Upper lobe of left lung (tissue), 6 donors: ENCODE measurements at regions not wholly inside any gene's neighbourhood (a gene's known extent, or its start where the extent isn't known, plus 50 kb on each side); places are given as distances from the start of the nearest gene placed in this dataset.

Experiments
- ATAC-seq, 2 donors: fragments of 200-7000 bp; cut with Tn5 transposase; one replicate each; pipeline ENCODE4 v1.9.1; 2022; ENCODE audit warnings: mild to moderate bottlenecking in 2 of 2, moderate library complexity in 2 of 2; ENCODE audit not compliant: low FRiP score in 2 of 2
- DNase-seq, 2 donors: peaks; one replicate each; pipeline ENCODE4 v3.0.0-alpha.2; 2019 to 2020
- H3K27ac ChIP-seq, 4 donors: fragments of 200-600 bp; sonication (generic); one replicate each; pipeline ENCODE4 v1.5.1; 2016 to 2019
- H3K27me3 ChIP-seq, 4 donors: fragments of 200-600 bp; sonication (generic); one replicate each; pipeline ENCODE4 v1.5.1; 2017 to 2019
- H3K36me3 ChIP-seq, 4 donors: fragments of 200-600 bp; sonication (generic); one replicate each; pipeline ENCODE4 v1.5.1; 2016 to 2019
- H3K4me1 ChIP-seq, 4 donors: fragments of 200-600 bp; sonication (generic); one replicate each; pipeline ENCODE4 v1.5.1; 2018 to 2019
- H3K4me3 ChIP-seq, 4 donors: fragments of 200-600 bp; sonication (generic); one replicate each; pipeline ENCODE4 v1.5.1; 2017 to 2019; ENCODE audit warnings: mild to moderate bottlenecking in 2 of 4, moderate library complexity in 1 of 4
- H3K9me3 ChIP-seq, 4 donors: fragments of 200-600 bp; sonication (generic); one replicate each; pipeline ENCODE4 v1.5.1; 2018 to 2019
- CTCF ChIP-seq, 6 experiments: fragments of 450-650 bp in 4 of 6; fragments of 200-600 bp in 2 of 6; sonication (generic) in 2 of 6; IDR thresholded peaks; one replicate each; pipeline ENCODE4 v1.5.1; 2016 to 2019; ENCODE audit warnings: antibody characterized with exemption in 6 of 6
- EP300 ChIP-seq, 4 donors: sonication (generic); formaldehyde crosslinking; IDR thresholded peaks; one replicate each; pipeline ENCODE4 v1.5.1; 2017; ENCODE audit warnings: antibody characterized with exemption in 4 of 4, control low read depth in 2 of 4
- POLR2A ChIP-seq, 4 donors: fragments of 450-650 bp; IDR thresholded peaks; one replicate each; pipeline ENCODE4 v1.5.1; 2016 to 2017; ENCODE audit warnings: antibody characterized with exemption in 4 of 4, mild to moderate bottlenecking in 2 of 4
- POLR2AphosphoS5 ChIP-seq, 2 donors: sonication (generic); formaldehyde crosslinking; IDR thresholded peaks; one replicate each; pipeline ENCODE4 v1.5.1; 2017; ENCODE audit warnings: antibody characterized with exemption in 2 of 2
- WGBS, 2 donors: methylation state at CpG; one replicate each; pipeline ENCODE4 v1.1.5; 2017 to 2018; 5-methylcytosine and 5-hydroxymethylcytosine counted together
- donor health status: DM: no; HTN: no; CAD: no; lungs with moderate emphysema.
- donor health status: DM: no; HTN: yes; CAD: no; lungs with severe emphysema.

- no peaks in the 10 kb centered on the region for H3K27me3 ChIP-seq
- no peak overlapping the region for H3K27ac ChIP-seq
- TF ChIP-seq POLR2A (IDR thresholded peaks at IDR 0.05) (no peak), CTCF (IDR thresholded peaks at IDR 0.05) (no peak), EP300 (IDR thresholded peaks at IDR 0.05) (no peak), POLR2AphosphoS5 (IDR thresholded peaks at IDR 0.05) (no peak)
- H3K9me3 ChIP-seq: no peaks in the 10 kb centered on the region
- no peak overlapping the region for H3K4me3 ChIP-seq
- 85 to 87% methylated on average over 6 of the region's 6 CpGs for WGBS, 2 donors
- no peaks in the 10 kb centered on the region for H3K36me3 ChIP-seq
- ATAC-seq (no peak), DNase-seq (no peak)
- H3K4me1 ChIP-seq: peaks cover 0 to 10% (median 5%) of the 10 kb centered on the region in 4 donors
These were observed 125.7 kb upstream of the CDK1 start for GRCh38 chr10:60652628-60653027.

- TF ChIP-seq POLR2AphosphoS5 (IDR thresholded peaks at IDR 0.05): no peak
- no peak for TF ChIP-seq CTCF (IDR thresholded peaks at IDR 0.05)
- TF ChIP-seq POLR2A (IDR thresholded peaks at IDR 0.05): no peak
- no peak for TF ChIP-seq EP300 (IDR thresholded peaks at IDR 0.05)
- Histone ChIP-seq H3K27me3 (no peaks in the 10 kb centered on the region), H3K4me1 (peaks cover 0 to 15% (median 9%) of the 10 kb centered on the region in 4 donors), H3K36me3 (no peaks in the 10 kb centered on the region), H3K27ac (no peak overlapping the region), H3K9me3 (no peaks in the 10 kb centered on the region), H3K4me3 (no peak overlapping the region)
- no peak for ATAC-seq
- no peak for DNase-seq
These were observed 127.9 kb upstream of the CDK1 start for GRCh38 chr10:60650378-60650800.

- Histone ChIP-seq H3K36me3 (no peaks in the 10 kb centered on the region), H3K4me3 (no peak overlapping the region), H3K9me3 (no peaks in the 10 kb centered on the region), H3K4me1 (peaks cover 0 to 15% (median 9%) of the 10 kb centered on the region in 4 donors), H3K27ac (no peak overlapping the region), H3K27me3 (no peaks in the 10 kb centered on the region)
- ATAC-seq: no peak
- TF ChIP-seq POLR2AphosphoS5 (IDR thresholded peaks at IDR 0.05) (no peak), EP300 (IDR thresholded peaks at IDR 0.05) (no peak), CTCF (IDR thresholded peaks at IDR 0.05) (no peak), POLR2A (IDR thresholded peaks at IDR 0.05) (no peak)
- WGBS, 2 donors: 50 to 54% methylated on average over 4 of the region's 4 CpGs
- no peak for DNase-seq
These were observed 128.5 kb upstream of the CDK1 start for GRCh38 chr10:60649485-60650377.

- ATAC-seq (no peak), DNase-seq (no peak)
- Histone ChIP-seq H3K27me3 (no peaks in the 10 kb centered on the region), H3K36me3 (no peaks in the 10 kb centered on the region), H3K27ac (no peak overlapping the region), H3K4me1 (peaks cover 0 to 15% (median 9%) of the 10 kb centered on the region in 4 donors), H3K4me3 (no peak overlapping the region), H3K9me3 (no peaks in the 10 kb centered on the region)
- WGBS, 2 donors: 74 to 90% methylated on average over 2 of the region's 2 CpGs
- no peak for TF ChIP-seq EP300 (IDR thresholded peaks at IDR 0.05)
- TF ChIP-seq CTCF (IDR thresholded peaks at IDR 0.05): no peak
- no peak for TF ChIP-seq POLR2AphosphoS5 (IDR thresholded peaks at IDR 0.05)
- TF ChIP-seq POLR2A (IDR thresholded peaks at IDR 0.05): no peak
These were observed 129.5 kb upstream of the CDK1 start for GRCh38 chr10:60648761-60649160.
